HepG2 (cell line): ENCODE measurements at regions not wholly inside any gene's neighbourhood (a gene's known extent, or its start where the extent isn't known, plus 50 kb on each side); places are given as distances from the start of the nearest gene placed in this dataset.
A peak's percentile ranks its signal among the peaks of the same experiment; 100 is the strongest.

Source experiments
- ATAC-seq: fragments of 200-7000 bp; cut with Tn5 transposase; 3 replicates; pipeline ENCODE4 v1.9.1; 2020; ENCODE audit warnings: mild to moderate bottlenecking, moderate library complexity
- BruUV-seq: library from RNA; stranded (reverse); fragments of 400-500 nt; replicated peaks from 2 replicates; lab custom pipeline; 2021; lab: Mats Ljungman, UMichigan
- CTCF ChIA-PET: fragments of 300-600 bp; formaldehyde crosslinking; extraction: SDS; loops from one replicate; lab custom pipeline; 2021; ENCODE audit warnings: low total read pairs, inconsistent platforms, low intra/inter-chr PET ratio; lab: Yijun Ruan, JAX
- POLR2A ChIA-PET: fragments of 350-600 bp; sonication (Branson Sonifier 250); formaldehyde crosslinking; loops from one replicate; lab custom pipeline; 2020; ENCODE audit warnings: antibody characterized with exemption, inconsistent platforms; lab: Yijun Ruan, JAX
- DNase-seq: peaks from one replicate; pipeline ENCODE4 v3.0.0-alpha.2; 2015; ENCODE audit warnings: low spot score
- FAIRE-seq: peaks from 3 replicates; lab custom pipeline; 2011; peaks lifted over from hg19 to GRCh38; lab: Jason Lieb, UNC
- H2AFZ ChIP-seq: one replicate; pipeline ENCODE4 v1.6.1; 2011; ENCODE audit warnings: low read length, inconsistent platforms
- H3K27ac ChIP-seq: fragments of 300-600 bp; 3 replicates; pipeline ENCODE4 v1.8.0; 2011; ENCODE audit warnings: mixed run types, mild to moderate bottlenecking, mixed read lengths, low read length, inconsistent platforms; ENCODE audit not compliant: insufficient read depth; ENCODE audit errors: extremely low read length
- H3K27me3 ChIP-seq, 2 experiments: fragments of 200-600 bp in 1 of 2; 2 replicates in 1 of 2; 3 replicates in 1 of 2; pipeline versions ENCODE4 v1.6.0 to v1.8.0; 2011; ENCODE audit warnings: low read length in 2 of 2, mild to moderate bottlenecking in 2 of 2, moderate library complexity in 2 of 2, inconsistent platforms in 1 of 2; ENCODE audit not compliant: insufficient read depth in 2 of 2, control insufficient read depth in 1 of 2
- H3K36me3 ChIP-seq, 2 experiments: fragments of 200-600 bp in 1 of 2; replicated peaks in 1 of 2; 2 replicates in 1 of 2; 3 replicates in 1 of 2; pipeline versions ENCODE4 v1.5.1 to v1.8.0; 2011; ENCODE audit warnings: low read length in 2 of 2, inconsistent platforms in 1 of 2; ENCODE audit not compliant: insufficient read depth in 2 of 2, control insufficient read depth in 1 of 2
- H3K4me1 ChIP-seq: 2 replicates; pipeline ENCODE4 v1.5.1; 2012; ENCODE audit warnings: low read length, inconsistent platforms; ENCODE audit not compliant: insufficient read depth
- H3K4me2 ChIP-seq: 2 replicates; pipeline ENCODE4 v1.6.0; 2011; ENCODE audit warnings: low read depth, low read length, inconsistent platforms
- H3K4me3 ChIP-seq, 3 experiments: fragments of 200-600 bp in 1 of 3; sonication (generic), shearing (Covaris generic) in 1 of 3; replicated peaks in 1 of 3; 2 replicates each; pipeline ENCODE4 v1.5.1; 2011 to 2016; ENCODE audit warnings: low read length in 3 of 3, inconsistent platforms in 2 of 3, low read depth in 2 of 3, mild to moderate bottlenecking in 2 of 3, control low read depth in 1 of 3, mixed read lengths in 1 of 3; ENCODE audit not compliant: insufficient read depth in 1 of 3
- H3K79me2 ChIP-seq: one replicate; pipeline ENCODE4 v1.6.1; 2011; ENCODE audit warnings: low read length, inconsistent platforms; ENCODE audit not compliant: insufficient read depth
- H3K9ac ChIP-seq: 2 replicates; pipeline ENCODE4 v1.6.0; 2011; ENCODE audit warnings: mild to moderate bottlenecking, low read depth, low read length, inconsistent platforms; ENCODE audit not compliant: insufficient read depth
- H3K9me3 ChIP-seq: 2 replicates; pipeline ENCODE4 v1.5.1; 2012; ENCODE audit warnings: mild to moderate bottlenecking, low read length
- H4K20me1 ChIP-seq: 2 replicates; pipeline ENCODE4 v1.6.0; 2011; ENCODE audit warnings: inconsistent platforms, mild to moderate bottlenecking, low read length, moderate library complexity; ENCODE audit not compliant: insufficient read depth
- ATF7 ChIP-seq, 2 experiments: fragments of 450-650 bp in 1 of 2; sonication (generic) in 1 of 2; formaldehyde crosslinking in 1 of 2; IDR thresholded peaks; 2 replicates each; pipeline versions ENCODE4 v1.4.0 to v1.6.1; 2016 to 2020; ENCODE audit warnings: antibody characterized with exemption in 1 of 2, mild to moderate bottlenecking in 1 of 2, missing genetic modification reagents in 1 of 2
- CREB1 ChIP-seq, 2 experiments: fragments of 450-650 bp in 1 of 2; IDR thresholded peaks; 2 replicates each; pipeline ENCODE4 v1.6.1; 2016 to 2017; ENCODE audit warnings: control low read depth in 1 of 2, mild to moderate bottlenecking in 1 of 2, missing compliant biosample characterization in 1 of 2, missing genetic modification characterization in 1 of 2
- FOXM1 ChIP-seq: sonication (generic); formaldehyde crosslinking; IDR thresholded peaks from 2 replicates; pipeline ENCODE4 v1.5.0; 2020; ENCODE audit warnings: missing genetic modification reagents
- HOXA9 ChIP-seq: sonication (generic); formaldehyde crosslinking; IDR thresholded peaks from 2 replicates; pipeline ENCODE4 v1.8.1; 2022; ENCODE audit warnings: missing genetic modification reagents, mild to moderate bottlenecking, moderate library complexity, borderline replicate concordance
- MTF1 ChIP-seq: sonication (generic); formaldehyde crosslinking; IDR thresholded peaks from 2 replicates; pipeline ENCODE4 v1.5.0; 2020; ENCODE audit warnings: missing genetic modification reagents
- NFKBIZ ChIP-seq: IDR thresholded peaks from 2 replicates; pipeline ENCODE4 v1.6.1; 2018; ENCODE audit warnings: missing genetic modification reagents, missing compliant biosample characterization
- ONECUT2 ChIP-seq: sonication (generic); formaldehyde crosslinking; IDR thresholded peaks from 2 replicates; pipeline ENCODE4 v1.4.0; 2020; ENCODE audit warnings: missing genetic modification reagents
- RBFOX2 ChIP-seq: fragments of 200-400 bp; formaldehyde crosslinking; IDR thresholded peaks from 2 replicates; pipeline ENCODE4 v1.6.1; 2017; ENCODE audit warnings: low read depth, mild to moderate bottlenecking, low read length
- TARDBP ChIP-seq: sonication (generic); formaldehyde crosslinking; IDR thresholded peaks from 2 replicates; pipeline ENCODE4 v1.8.0; 2022; ENCODE audit warnings: mild to moderate bottlenecking, missing genetic modification reagents
- TFAP4 ChIP-seq: sonication (generic); IDR thresholded peaks from 2 replicates; pipeline ENCODE4 v1.6.1; 2016; ENCODE audit warnings: low read depth, borderline replicate concordance
- ZEB1 ChIP-seq: IDR thresholded peaks from 2 replicates; pipeline ENCODE4 v1.6.1; 2012; ENCODE audit warnings: mild to moderate bottlenecking, low read depth, inconsistent platforms; ENCODE audit not compliant: insufficient replicate concordance
- ZNF274 ChIP-seq: sonication (generic); formaldehyde crosslinking; IDR thresholded peaks from 2 replicates; pipeline ENCODE4 v1.5.1; 2020; ENCODE audit warnings: mild to moderate bottlenecking, missing genetic modification reagents
- WGBS: methylation state at CpG from one replicate; pipeline ENCODE4 v1.1.6; 2017; ENCODE audit warnings: low lambda C conversion rate; 5-methylcytosine and 5-hydroxymethylcytosine counted together
- in situ Hi-C: cut with HindIII; loops from 2 replicates; pipeline ENCODE4 v1.10.0; 2017; ENCODE audit warnings: low pct_unique_long_range_greater_than_20kb; ENCODE audit not compliant: extremely low pct_ligation_motif_present
- intact Hi-C: fragments of 100-400 bp; cut with micrococcal nuclease; formaldehyde crosslinking; loops from one replicate; pipeline ENCODE4 v1.10.0; 2022; ENCODE audit not compliant: unreplicated experiment

DNA sequence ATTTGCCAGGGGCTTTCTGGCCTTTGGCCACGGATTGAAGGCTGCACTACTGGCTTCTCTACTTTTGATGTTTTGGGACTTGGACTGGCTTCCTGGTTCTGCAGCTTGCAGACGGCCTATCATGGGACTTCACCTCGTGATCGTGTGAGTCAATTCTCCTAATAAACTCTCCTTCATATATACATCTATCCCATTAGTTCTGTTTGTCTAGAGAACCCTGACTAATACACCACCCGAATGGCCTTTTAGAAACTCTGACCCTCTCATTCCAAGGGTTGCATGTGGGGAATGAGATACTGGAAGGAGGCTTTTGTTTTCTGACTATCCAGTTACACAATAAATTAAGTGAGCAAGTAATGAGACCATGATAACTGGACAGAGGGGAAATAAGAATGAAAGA is 430.7 kb downstream of the CDH2 start:
- Histone ChIP-seq H2AFZ (no peak overlapping the region), H3K9me3 (no peaks in the 10 kb centered on the region), H3K4me3 (no peak overlapping the region), H3K36me3 (no peaks in the 10 kb centered on the region), H3K4me2 (no peak overlapping the region), H3K9ac (no peak overlapping the region), H3K27me3 (no peaks in the 10 kb centered on the region), H3K27ac (no peak overlapping the region), H4K20me1 (no peaks in the 10 kb centered on the region), H3K4me1 (no peaks in the 10 kb centered on the region), H3K79me2 (no peaks in the 10 kb centered on the region)
- TF ChIP-seq ONECUT2 (CRISPR knock-in tag) (no peak), ZNF274 (no peak), FOXM1 (CRISPR knock-in tag) (no peak), MTF1 (CRISPR knock-in tag) (no peak), HOXA9 (CRISPR knock-in tag) (no peak), TARDBP (CRISPR knock-in tag) (no peak)
- FAIRE-seq (no peak), ATAC-seq (no peak), DNase-seq (no peak)
- WGBS, result 0% methylated on average over 5 of the region's 5 CpGs
- ChIA-PET POLR2A (no interaction called here), CTCF (no interaction called here)
- BruUV-seq, result no TSS peak
- in situ Hi-C loops (no loop called here), intact Hi-C loops (no loop called here)

GRCh38 chr18:27735117-27735516 is 441.8 kb downstream of the CDH2 start:
- CTCF ChIA-PET, result no interaction called here

More at GRCh38 chr18:27735117-27735516, 441.8 kb downstream of the CDH2 start:
- no peak overlapping the region for H3K27ac ChIP-seq
- H3K36me3 ChIP-seq, result no peaks in the 10 kb centered on the region
- H4K20me1 ChIP-seq, result no peaks in the 10 kb centered on the region
- no TSS peak for BruUV-seq
- H3K4me2 ChIP-seq, result no peak overlapping the region
- no peak for TF ChIP-seq NFKBIZ (CRISPR knock-in tag)
- TF ChIP-seq CREB1 (IDR thresholded peaks at IDR 0.05), result peak; percentile 56; the same call in 1 of the 2 replicates
- TF ChIP-seq CREB1 (CRISPR knock-in tag; IDR thresholded peaks at IDR 0.05), result no peak
- TF ChIP-seq RBFOX2, result no peak
- peak; percentile 86 for TF ChIP-seq ATF7 (IDR thresholded peaks at IDR 0.05)
- TF ChIP-seq ATF7 (CRISPR knock-in tag; IDR thresholded peaks at IDR 0.05), result no peak
- TF ChIP-seq ZEB1, result no peak
- no peak for TF ChIP-seq TFAP4
- POLR2A ChIA-PET, result no interaction called here
- FAIRE-seq (no peak), ATAC-seq (no peak), DNase-seq (no peak)
- in situ Hi-C loops, result no loop called here
- no peaks in the 10 kb centered on the region for H3K27me3 ChIP-seq
- intact Hi-C loops, result no loop called here
- WGBS, result 0% methylated on average over 1 of the region's 1 CpG
- H3K4me3 ChIP-seq, result no peak overlapping the region
- no peak overlapping the region for H3K9ac ChIP-seq
- H3K4me1 ChIP-seq, result no peaks in the 10 kb centered on the region
- no peak overlapping the region for H2AFZ ChIP-seq
- H3K79me2 ChIP-seq, result no peaks in the 10 kb centered on the region
- H3K9me3 ChIP-seq, result peaks cover 4% of the 10 kb centered on the region; the same call in 1 of the 2 replicates
